ENCODE measurements at regions not wholly inside any gene's neighbourhood (a gene's known extent, or its start where the extent isn't known, plus 50 kb on each side); places are given as distances from the start of the nearest gene placed in this dataset.

DNA sequence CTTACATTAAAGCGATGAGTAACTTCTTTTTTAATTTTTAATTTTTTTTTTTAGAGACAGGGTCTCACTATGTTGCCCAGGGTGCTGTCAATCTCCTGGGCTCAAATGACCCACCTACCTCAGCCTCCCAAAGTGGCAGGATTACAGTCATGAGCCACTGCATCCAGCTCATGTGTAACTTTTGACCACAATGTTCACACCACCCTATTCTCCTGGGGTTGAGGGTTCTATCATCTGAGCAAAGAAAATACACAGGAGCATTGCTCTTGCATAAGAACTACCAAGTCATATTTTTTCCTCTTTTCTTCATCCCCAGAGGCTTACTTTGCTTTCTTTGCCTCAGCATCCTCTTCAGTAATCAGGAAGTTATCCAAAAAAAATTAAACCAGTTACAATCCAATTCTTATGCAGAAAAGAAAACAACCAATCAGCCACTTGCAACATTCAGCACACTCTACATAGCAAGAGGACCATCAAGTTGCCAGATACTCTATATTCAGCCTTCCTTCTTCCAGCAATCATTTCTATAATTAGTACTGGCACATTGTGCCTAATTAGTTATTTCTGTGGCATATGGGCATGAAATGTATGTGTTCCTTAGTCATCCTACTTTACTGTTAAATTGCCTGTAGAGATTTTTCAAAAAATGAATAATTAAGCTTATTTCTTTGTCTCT is 345.6 kb downstream of the AKAIN1 start:
- DNase-seq = no peak

DNA sequence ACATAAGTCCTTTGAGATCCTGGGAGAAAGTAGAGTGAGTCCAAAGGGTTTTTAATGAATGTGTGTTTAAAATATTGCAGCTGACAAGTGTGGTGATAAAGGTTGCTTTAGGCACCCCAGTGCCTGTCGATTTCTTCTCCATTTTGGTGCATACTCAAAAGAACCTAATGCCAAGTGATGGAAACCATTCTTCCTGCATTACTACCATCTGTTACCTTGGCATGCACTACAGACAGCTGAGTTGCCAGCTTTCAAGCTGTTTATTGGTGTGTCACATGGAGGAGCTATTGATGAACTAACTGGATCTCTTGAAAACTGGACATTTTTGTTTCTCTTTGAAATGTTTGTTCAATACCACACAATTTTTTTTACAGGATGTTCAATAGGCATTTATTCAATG is 350.0 kb downstream of the AKAIN1 start:
- no peak for DNase-seq

DNA sequence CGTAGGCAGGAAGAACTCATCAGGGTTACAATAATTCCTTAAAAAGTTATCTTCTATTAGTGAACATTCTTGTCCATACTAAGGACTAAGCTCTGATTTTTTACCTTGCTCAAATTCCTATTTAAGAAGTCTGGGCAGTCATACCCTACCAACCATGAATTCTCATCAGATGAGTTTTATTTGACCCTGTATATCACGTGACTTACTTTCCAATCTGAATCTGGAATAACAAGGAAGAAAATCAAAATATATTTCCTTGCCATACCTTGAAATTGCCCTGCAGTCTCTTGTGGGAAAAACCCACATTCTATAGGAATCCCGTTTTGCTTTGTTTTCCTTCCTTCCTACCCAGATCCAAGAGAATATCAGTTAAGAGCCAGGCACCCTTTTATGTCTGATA is 352.7 kb downstream of the AKAIN1 start:
- no peak for DNase-seq

DNA sequence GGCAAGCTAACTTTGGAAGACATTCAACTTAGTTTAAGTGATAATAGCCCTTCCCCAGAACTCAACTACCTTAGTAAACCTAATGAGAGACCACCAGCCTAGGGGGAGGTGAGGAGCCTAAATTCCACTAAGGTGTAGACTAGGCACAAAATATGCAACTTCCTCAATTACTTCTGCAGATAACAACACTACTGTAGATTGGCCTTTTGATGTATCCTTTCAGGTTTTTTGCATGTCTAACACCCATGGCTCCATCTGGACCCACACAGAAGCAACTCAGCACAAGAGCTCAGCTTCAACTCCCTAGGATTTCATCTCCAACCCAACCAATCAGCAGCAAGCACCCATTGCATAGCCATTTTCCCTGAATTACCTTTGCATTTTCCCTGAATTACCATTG is 353.3 kb downstream of the AKAIN1 start:
- DNase-seq = no peak

DNA sequence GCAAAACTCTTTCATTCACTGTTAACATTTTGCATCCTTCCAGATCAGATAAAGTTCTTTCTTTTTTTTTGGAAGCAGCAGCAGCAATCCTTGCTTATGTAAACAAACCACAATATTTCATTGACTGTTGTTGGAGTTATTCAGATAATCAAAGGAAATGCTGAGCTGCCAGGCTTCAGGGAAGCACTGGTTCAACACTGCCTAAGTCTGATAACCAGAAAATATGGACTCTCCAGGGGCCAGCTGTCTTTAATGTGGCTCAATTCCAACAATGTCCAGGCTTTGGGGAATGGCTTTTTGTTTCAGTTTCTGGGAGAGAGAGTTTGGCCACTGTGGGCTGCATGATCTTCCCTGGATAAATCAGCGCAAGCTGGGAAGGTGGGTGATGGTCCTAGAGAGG is 354.3 kb downstream of the AKAIN1 start:
- no peak for DNase-seq

DNA sequence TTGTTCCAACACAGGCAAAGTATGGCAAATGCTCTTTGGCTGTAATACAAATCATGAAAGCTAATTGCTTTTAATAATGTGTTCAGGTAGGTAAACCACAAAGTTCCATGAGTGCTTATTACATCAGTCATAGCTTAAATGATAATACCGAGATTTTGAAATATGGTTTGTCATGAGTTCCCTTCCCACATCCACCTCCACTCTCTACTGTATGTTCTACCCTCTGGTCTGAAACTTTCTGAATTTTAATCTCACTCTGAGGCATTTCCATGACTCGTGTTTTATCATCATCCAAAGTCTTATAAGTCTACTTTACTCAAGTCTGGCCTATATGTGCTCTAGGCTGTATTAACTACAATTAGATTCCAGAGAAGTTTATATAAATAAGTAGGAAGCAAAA is 354.8 kb downstream of the AKAIN1 start:
- no peak for DNase-seq

DNA sequence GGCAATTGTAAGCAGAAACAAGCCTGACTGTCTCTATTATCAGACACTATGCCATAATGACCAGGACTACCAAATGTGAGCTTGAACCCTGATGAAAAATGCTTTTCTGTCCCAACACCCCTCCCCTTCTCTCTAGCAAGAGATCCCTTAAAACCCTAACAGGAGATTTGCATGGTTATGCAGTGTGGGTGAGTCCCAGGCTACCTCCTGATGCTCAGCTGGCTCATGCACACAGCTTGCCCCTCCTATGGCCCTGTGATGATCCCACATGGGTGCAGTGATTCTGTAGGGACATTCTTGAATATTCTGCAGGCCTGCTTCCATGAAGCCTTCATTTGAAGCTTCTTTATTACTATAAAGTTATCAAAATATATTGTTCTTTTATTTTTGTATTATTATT is 357.4 kb downstream of the AKAIN1 start:
- DNase-seq = no peak

DNA sequence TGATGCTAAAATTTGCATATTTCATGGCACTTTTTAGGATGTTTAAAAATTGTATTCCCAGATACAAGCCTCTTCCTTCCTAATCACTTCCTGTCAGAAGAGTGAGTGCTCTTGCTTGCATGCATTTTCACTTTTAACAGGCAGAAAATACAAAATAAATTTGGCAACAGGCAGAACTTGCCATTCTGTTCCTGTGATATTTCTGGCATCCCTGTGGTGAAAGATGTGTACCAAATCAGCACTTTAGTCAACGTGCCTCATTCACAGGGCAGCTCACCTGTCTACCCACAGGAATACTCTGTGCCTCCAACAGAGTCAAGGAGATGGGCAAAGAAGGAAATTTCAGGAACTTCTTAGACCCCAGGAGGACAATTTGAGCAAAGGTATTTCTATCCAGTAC is 360.9 kb downstream of the AKAIN1 start:
- DNase-seq = no peak

DNA sequence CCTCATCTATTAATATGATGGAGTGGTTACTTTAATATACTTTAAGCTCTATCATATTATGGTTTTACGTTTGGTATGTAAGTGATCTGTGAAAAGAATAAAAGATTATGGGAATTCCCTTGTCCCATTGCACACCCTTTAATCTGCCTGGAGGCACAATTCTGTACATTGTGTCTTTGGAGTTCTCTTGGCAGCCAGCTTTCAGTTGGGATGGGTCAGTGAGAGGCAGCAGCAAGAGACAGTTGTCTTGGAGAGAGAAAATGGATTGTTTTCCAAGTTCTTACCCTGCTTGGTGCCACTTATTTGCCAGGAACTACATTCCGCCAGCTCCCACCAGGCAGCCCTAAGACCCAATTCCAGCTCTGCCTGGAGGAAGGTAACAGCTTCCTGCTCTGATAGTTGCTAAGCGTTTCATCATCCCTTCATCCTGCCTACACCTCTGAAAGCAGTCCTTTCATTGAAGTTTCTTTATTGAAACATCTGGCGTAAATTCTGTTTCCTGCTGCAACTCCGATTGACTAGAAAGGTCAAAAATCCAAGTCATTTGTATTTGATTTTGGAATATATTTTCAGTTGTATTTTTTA is 365.2 kb downstream of the AKAIN1 start:
- no peak for DNase-seq

DNA sequence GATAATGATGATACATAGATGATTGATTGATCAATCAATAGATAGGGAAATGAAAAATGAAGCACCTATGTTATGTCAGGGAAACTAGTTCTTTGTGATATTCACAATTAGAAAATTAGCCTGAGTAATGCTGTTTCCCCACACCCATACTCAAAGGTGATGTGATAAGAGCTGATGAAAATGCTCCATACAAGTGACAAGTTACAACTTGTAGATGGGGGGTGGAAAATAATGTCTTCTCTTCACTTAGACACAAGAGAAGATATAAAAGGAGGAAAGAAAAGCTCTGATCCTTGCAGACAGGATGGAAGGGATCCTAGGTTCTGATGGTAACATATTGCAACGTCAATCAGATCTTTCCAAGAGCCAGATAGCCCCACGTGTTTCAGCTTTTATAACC is 365.9 kb downstream of the AKAIN1 start:
- DNase-seq = no peak

DNA sequence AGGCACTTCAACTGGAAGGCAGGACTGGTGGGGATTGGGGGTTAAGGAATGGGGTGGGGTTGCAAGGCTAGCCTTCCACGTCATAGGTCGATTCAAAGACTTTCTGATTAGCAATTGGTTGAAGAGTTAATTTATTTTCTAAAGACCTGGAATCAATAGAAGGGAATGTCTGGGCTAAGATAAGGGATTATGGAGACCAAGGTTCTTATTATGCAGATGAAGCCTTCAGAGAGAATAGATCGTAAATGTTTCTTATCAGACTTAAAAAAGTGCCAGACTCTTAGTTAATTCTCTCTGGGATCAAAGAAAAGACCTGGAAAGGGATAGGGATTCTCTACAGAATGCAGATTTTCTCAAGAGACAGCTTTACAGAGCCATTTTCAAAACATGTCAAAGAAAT is 368.0 kb upstream of the DLGAP1 start:
- no peak for DNase-seq

DNA sequence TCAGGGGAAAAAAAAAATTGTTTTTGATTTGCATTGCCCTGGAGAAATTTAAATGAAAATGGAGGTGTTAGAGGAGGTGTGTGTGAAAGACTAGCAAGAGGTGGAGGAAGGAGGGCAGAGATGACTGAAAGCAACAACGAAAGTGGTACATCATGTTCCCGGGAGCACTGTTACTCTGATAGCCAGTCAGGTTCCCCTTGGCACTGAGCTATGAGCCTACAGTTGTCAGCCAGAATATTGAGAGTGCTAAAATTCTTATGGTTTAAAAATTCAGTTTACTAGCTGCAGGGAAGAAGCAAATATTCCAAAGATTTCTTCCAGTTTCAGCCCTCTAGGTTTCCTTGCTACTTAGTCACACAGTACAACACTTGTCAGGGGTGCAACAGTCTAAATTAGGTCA is 366.7 kb upstream of the DLGAP1 start:
- DNase-seq = no peak

DNA sequence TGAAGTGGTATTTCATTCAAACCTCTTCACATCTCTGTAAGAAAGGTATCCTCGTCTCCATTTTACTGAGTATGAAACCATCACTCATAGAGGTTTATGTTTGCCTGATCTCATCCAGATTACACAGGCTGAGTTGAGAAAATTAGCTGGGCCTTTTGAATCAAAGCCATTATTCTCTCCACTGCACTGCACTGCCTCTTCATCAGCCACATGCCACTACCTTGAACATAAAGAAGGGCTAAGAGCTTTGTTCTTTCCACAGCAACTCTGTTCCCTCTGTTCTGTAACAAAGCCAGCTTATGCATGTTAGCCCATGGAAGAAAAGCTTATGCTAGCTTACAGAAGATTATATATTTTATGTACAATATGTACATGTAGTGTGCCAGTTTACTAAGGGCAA is 362.6 kb upstream of the DLGAP1 start:
- DNase-seq = no peak

DNA sequence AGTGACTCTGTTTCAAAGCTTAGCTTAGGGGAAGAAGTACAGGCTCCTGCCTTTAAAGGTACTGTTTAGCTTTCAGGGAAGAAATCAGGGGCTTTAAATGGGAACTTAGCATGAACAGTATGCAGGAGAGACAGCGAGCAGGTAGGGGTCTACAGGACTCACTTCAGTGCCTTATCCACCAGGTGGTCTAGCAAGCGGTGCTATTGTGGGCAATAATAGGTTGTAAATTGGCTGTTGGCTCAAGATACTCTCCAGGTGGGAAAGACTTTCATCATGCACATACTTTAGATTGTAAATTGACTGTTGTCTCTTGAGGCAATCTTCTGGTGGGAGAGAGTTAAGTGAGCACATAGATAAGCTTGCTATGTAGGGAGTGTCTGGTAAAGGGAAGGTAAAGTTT is 358.6 kb upstream of the DLGAP1 start:
- DNase-seq = no peak

DNA sequence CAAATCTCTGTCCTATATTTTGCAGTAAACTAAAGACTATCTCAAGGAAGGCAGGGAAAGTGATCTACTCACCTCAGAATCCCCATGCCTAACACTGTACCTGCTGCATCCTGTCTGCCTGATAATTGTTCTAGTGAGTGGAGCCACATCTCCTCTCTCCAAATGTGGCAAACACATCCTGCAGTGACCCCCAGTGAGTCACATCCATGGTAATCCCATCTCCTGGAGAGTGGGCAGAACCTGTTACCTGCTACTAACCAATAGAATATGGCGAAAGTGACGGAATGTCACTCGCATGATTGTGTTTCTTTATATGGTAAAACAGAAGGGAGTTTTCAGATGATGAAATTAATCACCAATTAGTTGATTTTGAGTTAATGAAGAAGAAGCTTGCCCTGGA is 353.8 kb upstream of the DLGAP1 start:
- DNase-seq = no peak

DNA sequence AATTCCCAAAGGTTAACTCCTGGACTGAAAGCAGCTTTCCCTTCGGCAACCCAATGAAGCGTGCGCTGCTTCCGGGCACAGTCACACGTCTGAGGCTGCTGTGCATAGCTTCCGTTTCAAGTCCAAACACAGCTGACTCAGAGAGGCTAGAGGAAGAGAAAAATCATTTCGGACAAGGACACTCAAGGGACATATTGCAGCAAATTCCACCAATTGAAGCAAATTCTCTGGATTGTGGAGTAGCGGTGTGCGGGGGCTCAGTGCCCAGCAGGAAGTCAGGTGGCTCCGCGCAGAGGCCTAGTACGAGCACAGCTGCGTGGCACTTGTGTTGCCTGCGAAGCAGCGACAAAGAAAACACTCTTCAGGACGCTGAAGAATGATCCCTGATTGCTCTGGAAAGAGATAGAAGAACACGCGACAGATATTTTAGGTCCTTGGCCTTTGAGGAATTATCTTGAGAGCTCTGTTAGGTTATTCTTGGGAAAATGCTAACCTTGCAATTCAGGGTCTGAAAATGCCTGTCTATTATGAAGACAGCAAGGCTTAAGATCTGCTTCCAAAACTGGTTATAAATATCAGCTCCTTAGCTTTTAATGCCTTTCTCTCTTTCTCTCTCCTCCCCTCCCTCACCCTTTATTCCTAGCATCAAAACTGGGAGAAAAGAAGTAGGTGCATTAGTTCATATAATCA is 352.6 kb upstream of the DLGAP1 start:
- DNase-seq = no peak

DNA sequence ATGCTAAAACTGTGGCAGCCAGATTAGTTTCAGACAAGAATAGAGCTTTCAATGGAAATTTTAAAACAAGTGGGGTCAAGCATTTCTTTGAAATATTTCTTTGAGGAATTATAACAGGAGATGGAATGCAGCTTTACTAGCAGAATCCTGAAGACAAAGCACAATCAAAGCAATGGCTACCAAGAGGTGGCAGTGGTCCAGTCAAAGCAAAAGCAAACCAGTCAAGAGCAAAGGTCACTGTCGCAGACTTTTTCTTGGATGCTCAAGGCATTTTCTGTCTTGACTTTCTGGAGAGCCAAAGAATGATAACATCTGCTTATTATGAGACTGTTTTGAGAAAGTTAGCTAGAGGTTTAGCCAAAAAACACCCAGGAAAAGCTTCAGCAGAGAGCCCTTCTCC is 351.2 kb upstream of the DLGAP1 start:
- DNase-seq = no peak

DNA sequence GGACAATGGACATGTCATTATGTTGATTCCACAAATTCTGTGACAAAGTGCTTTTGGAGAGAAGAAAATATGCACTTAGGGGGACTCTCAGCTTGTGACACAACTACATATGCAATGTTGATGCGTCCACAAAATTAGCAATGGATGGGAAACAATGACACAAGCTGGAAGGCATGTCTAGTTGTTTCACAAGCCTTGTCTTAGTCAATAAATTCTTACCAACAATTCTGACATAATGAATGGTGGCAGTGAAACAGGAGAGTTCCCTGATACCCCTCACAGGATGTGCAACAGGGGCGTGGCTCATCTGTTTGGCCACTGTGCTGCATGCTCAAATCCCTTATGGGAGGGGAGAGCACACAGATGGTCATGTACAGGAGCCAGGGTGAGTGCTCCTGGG is 347.2 kb upstream of the DLGAP1 start:
- no peak for DNase-seq

DNA sequence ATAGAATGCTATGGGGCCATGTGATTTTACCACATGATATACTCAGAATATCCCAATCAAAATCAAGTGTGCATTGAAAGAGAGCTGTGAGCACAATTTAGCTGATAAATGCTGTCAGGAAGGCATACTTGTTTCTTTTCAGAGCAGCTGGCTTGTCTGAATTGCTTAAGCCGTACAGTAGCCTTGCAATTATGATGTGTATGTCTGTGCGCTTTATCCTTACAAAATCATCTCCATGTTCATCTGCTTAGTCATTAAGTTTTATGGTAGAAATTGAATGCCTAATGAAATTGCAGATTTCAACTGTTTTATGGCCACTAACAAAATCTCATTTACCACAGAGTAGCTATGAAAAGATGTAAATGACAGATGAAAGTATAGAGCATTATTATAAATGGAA is 346.0 kb upstream of the DLGAP1 start:
- DNase-seq = no peak

DNA sequence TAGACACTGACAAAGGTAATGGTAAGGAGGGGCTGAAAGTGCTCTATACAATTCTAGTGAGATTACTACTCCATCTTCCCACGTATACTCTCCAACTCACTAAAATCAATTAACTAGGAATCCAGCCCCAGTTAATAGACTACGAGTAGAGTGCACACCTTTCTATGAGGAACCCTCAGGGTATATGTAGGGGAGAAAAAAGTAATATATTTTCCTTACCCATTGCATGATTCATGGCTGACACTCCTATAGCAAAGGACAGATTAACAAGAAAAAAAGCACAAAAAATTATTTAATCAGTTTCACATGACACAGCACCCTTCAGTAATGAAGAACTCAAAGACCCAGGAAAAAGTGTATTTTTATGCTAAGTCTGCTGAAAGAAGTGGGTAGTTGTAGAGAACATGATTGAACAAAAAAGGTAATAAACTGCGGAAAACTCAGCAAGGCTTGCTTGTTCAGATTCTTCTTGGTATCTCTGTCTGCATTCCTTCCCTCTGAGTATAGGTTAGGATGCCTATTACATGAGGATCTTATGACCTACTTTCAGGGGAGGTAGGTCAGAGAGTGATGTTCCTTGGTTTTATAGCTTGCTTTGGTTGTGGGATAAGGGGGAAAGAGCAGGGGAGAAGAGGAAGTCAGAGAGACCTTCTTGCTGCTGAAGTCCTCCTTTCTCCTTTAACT is 342.0 kb upstream of the DLGAP1 start:
- no peak for DNase-seq

DNA sequence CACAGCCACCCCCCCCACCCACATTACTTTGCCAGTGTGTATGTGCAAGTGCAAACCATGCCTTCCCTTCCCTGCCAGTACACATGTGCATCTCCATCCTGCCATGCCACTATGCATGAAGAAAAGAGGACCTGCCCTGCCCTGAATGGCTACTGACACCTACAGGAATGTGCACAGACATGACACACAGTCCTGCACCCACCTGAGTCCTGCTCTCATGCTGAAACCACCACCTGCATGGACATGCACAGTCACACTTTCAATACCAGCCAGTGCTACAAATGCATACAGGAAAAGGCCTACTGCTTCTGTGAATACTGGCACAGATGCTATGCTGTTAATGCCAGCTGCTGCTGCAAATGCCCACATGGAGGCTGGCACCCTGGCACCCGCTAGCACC is 334.4 kb upstream of the DLGAP1 start:
- no peak for DNase-seq

DNA sequence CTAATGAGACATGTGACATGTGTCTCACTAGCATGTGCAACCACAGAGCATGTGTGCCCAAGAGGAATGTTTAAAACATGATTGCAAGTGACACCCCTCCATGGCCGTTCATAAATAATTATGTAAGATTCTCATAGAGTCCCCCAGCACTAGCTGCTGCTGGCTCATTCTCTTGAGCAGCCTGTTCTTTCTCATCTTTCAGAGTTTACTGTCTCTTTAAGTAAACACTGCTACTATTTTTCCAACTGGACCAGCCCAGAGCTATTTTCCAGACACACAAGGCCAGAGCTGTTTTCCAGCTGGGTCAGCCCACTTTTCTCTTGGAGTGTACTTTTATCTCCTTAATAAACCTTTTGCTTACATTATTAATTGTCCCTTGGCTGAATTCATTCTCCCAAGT is 326.8 kb upstream of the DLGAP1 start:
- no peak for DNase-seq

DNA sequence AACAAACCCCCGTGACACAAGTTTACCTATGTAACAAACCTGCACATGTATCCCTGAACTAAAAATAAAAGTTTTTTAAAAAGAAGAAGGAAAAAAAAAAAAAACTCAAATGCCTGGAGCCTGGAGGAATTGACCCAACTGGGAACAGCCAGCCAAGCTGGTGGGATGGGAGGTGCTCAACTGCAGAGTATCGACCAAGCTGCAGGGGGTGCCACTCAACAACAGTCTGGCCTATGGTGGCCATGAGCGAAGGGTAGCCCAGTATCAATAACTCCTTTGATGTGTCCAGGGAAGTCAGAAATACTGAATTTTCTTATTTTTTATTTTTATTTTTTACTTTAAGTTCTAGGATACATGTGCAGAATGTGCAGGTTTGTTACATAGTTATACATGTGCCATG is 310.3 kb upstream of the DLGAP1 start:
- DNase-seq = no peak

DNA sequence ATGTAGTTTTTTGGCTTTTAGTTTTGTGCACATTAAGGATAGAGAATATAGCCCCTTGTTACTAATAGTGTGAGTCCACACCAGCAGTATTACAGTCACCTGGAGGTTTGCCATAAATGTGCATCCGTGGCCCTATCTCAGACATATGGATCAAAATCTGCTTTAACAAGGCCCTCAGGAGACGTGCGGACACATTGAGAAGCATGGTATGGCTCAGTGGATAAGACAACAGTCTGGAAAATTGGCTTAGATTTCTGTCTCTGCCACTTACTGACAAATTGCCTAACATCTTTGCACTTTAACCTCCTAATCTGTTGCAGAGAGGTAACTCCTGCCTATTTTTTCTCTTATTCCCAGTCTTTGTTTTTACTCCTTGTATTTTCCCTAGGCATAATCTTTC is 307.2 kb upstream of the DLGAP1 start:
- DNase-seq = no peak

Measured in activated naive CD4-positive, alpha-beta T cell treated with Interleukin-2 at 50 U/mL for 16 hours (primary cell).